ENCODE measurements at regions not wholly inside any gene's neighbourhood (a gene's known extent, or its start where the extent isn't known, plus 50 kb on each side); places are given as distances from the start of the nearest gene placed in this dataset.
"Not testable (repeated sequence)": the region's sequence is repeated elsewhere in the genome, so short reads cannot be mapped to it uniquely, and the experiment has no call there.

- FAIRE-seq (peak; percentile 62), DNase-seq (ENCODE audit: low read depth) (no peak)
- H3K27me3 ChIP-seq (ENCODE audit: control insufficient read depth, insufficient read depth, low read length): no peaks in the 10 kb centered on the region
- no peak overlapping the region for H3K4me3 ChIP-seq (ENCODE audit: low read depth, low read length)
- TF ChIP-seq CTCF (IDR thresholded peaks at IDR 0.05; ENCODE audit: insufficient read depth, low read length, severe bottlenecking): no peak
- H3K36me3 ChIP-seq (ENCODE audit: control insufficient read depth, insufficient read depth, low read length): no peaks in the 10 kb centered on the region
Measured at GRCh38 chr12:131316388-131316787, 362.7 kb downstream of the ADGRD1 start.

- FAIRE-seq: no peak
- TF ChIP-seq CTCF (IDR thresholded peaks at IDR 0.05; ENCODE audit: insufficient read depth, low read length, severe bottlenecking): no peak
- no peak for DNase-seq (ENCODE audit: low read depth)
Measured at GRCh38 chr12:131318045-131318685, 364.5 kb downstream of the ADGRD1 start.

DNA sequence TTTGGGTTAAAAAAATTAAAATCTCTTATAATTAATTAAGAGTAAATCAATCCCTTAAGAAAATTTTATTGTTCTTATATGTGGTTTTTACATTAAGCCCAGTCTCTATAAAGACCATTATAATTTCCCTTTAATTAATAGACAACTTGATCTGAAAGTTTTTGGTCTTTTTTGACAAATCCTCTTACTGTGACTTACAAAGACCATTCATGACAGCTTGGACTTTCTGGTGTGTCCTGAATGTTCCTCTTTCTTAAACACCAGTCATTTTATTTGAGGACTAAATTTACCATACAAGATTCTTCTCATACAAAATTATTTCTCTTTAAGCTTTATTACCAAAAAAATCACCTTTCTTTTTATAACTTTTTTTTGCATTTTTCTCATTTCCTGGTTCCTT lies 368.3 kb downstream of the ADGRD1 start:
- H3K27me3 ChIP-seq (ENCODE audit: control insufficient read depth, insufficient read depth, low read length): no peaks in the 10 kb centered on the region
- no peak for TF ChIP-seq CTCF (IDR thresholded peaks at IDR 0.05; ENCODE audit: insufficient read depth, low read length, severe bottlenecking)
- no peaks in the 10 kb centered on the region for H3K36me3 ChIP-seq (ENCODE audit: control insufficient read depth, insufficient read depth, low read length)
- H3K4me3 ChIP-seq (ENCODE audit: low read depth, low read length): no peak overlapping the region
- FAIRE-seq: no peak
- DNase-seq (ENCODE audit: low read depth): no peak

More at GRCh38 chr12:131318045-131318685, 364.5 kb downstream of the ADGRD1 start:
- Histone ChIP-seq H3K4me3 (ENCODE audit: low read depth, low read length) (no peak overlapping the region), H3K27me3 (ENCODE audit: control insufficient read depth, insufficient read depth, low read length) (no peaks in the 10 kb centered on the region), H3K36me3 (ENCODE audit: control insufficient read depth, insufficient read depth, low read length) (no peaks in the 10 kb centered on the region)

GRCh38 chr12:131322460-131322859 lies 368.8 kb downstream of the ADGRD1 start:
- not testable (repeated sequence) for H3K27me3 ChIP-seq (ENCODE audit: control insufficient read depth, insufficient read depth, low read length); FAIRE-seq; H3K4me3 ChIP-seq (ENCODE audit: low read depth, low read length); DNase-seq (ENCODE audit: low read depth); H3K36me3 ChIP-seq (ENCODE audit: control insufficient read depth, insufficient read depth, low read length)

DNA sequence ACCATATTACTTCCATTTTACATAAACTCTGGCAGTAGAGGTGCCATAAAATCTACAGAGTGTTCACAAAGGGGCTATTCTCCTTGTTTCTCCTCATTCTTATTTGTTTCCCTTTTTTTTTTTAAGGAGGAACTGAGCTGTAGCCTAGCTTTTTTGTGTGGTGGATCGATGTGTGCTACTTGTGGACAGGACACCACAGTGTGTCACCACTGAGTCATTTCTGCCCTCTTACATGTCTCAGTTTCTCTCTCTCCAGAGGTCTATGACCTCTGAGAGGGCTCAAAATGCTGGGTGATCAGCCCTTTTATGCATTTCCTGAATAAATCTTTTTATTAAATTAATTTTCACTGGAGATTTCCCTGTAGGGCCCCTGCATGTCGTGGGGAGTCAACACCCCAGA lies 370.2 kb downstream of the ADGRD1 start:
- Histone ChIP-seq H3K27me3 (ENCODE audit: control insufficient read depth, insufficient read depth, low read length) (no peaks in the 10 kb centered on the region), H3K4me3 (ENCODE audit: low read depth, low read length) (no peak overlapping the region), H3K36me3 (ENCODE audit: control insufficient read depth, insufficient read depth, low read length) (no peaks in the 10 kb centered on the region)
- no peak for TF ChIP-seq CTCF (IDR thresholded peaks at IDR 0.05; ENCODE audit: insufficient read depth, low read length, severe bottlenecking)
- no peak for DNase-seq (ENCODE audit: low read depth)
- FAIRE-seq: no peak

- FAIRE-seq (no peak), DNase-seq (ENCODE audit: low read depth) (no peak)
- no peaks in the 10 kb centered on the region for H3K36me3 ChIP-seq (ENCODE audit: control insufficient read depth, insufficient read depth, low read length)
- no peak for TF ChIP-seq CTCF (IDR thresholded peaks at IDR 0.05; ENCODE audit: insufficient read depth, low read length, severe bottlenecking)
- no peaks in the 10 kb centered on the region for H3K27me3 ChIP-seq (ENCODE audit: control insufficient read depth, insufficient read depth, low read length)
- H3K4me3 ChIP-seq (ENCODE audit: low read depth, low read length): no peak overlapping the region
Measured at GRCh38 chr12:131327521-131328488, 374.1 kb downstream of the ADGRD1 start.

DNA sequence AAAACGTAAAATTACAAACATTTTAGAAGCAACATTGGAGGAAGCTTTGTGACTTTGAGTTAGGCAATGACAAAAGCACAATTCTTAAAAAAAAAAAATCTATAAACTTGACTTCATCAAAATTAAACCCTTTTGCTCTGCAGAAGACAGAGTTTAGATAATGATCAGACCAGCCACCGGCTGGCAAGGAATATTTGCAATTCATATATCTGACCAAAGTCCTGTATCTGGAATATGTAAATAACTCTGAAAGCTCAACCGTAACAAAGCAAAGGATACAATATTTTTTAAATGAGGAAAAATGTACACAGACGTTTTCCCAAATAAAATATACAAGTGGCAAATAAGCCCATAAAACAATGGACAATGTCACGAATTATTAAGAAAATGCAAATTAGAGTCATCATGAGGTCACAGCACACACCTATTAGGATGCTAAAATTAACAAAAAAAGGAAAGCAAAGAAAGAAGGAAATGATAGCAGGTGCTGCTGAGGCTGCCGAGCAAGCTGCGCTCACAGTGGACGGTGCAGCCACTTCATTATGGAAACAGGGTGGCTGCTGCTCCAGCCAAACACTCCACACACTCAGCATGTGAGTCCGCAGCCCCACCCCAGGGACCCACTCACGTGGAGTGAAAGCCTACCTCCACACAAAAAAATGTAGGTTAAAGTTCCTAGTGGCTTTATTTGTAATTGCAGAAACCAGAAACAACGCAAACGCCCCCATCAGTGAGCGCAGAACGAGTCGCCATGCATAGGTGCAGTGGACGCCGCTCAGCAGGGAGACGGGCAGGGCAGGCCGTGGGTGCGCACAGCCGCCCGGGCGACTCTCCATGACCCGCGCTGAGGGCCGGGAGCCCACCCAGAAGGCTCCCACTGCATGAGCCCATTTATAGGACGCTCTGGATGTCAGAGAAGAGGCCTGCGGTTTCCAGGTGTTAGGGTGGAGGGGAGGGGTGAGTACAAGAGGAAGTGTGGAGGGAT lies 375.4 kb downstream of the ADGRD1 start:
- not testable (repeated sequence) for DNase-seq (ENCODE audit: low read depth); FAIRE-seq

More for the DNA sequence above, 375.4 kb downstream of the ADGRD1 start:
- not testable (repeated sequence) for H3K4me3 ChIP-seq (ENCODE audit: low read depth, low read length); H3K27me3 ChIP-seq (ENCODE audit: control insufficient read depth, insufficient read depth, low read length); H3K36me3 ChIP-seq (ENCODE audit: control insufficient read depth, insufficient read depth, low read length)
